ENCODE measurements at regions not wholly inside any gene's neighbourhood (a gene's known extent, or its start where the extent isn't known, plus 50 kb on each side); places are given as distances from the start of the nearest gene placed in this dataset.

- Mint-ChIP-seq H3K27ac (no peak overlapping the region), H3K27me3 (peaks cover 0 to 7% of the 10 kb centered on the region in 2 donors), H3K4me3 (no peak overlapping the region), H3K9me3 (no peaks in the 10 kb centered on the region), H3K36me3 (no peaks in the 10 kb centered on the region), H3K4me1 (peaks cover 3 to 4% (median 3%) of the 10 kb centered on the region in 3 donors)
- H3K36me3 ChIP-seq (ENCODE audit: insufficient read depth, low read length), result no peaks in the 10 kb centered on the region
- H3K4me3 ChIP-seq (ENCODE audit: low read length), result no peak overlapping the region
- no peak overlapping the region for H3K27ac ChIP-seq (ENCODE audit: low read depth, low read length)
- H3K4me1 ChIP-seq (ENCODE audit: insufficient read depth, low read length), result peaks cover 7% of the 10 kb centered on the region
- no peaks in the 10 kb centered on the region for H3K27me3 ChIP-seq (ENCODE audit: insufficient read depth, low read length, poor library complexity, severe bottlenecking)
- no peak for DNase-seq
- POLR2A ChIA-PET, result interaction anchor here (0.5 kb wide), 1 partner anchor 725 kb away, joined by 3 read pairs; no protein-coding TSS in a partner anchor
- H3K9me3 ChIP-seq (ENCODE audit: low read length), result no peaks in the 10 kb centered on the region
- CTCF ChIA-PET, result interaction anchor here (1.2 kb wide), 1 partner anchor 9 kb away, joined by 4 read pairs; no protein-coding TSS in a partner anchor
Measured at GRCh38 chr1:234538930-234539649, 60.1 kb upstream of the TARBP1 start.

GRCh38 chr1:234538062-234538731, 59.2 kb upstream of the TARBP1 start:
- Histone ChIP-seq H3K36me3 (ENCODE audit: insufficient read depth, low read length) (no peaks in the 10 kb centered on the region), H3K27ac (ENCODE audit: low read depth, low read length) (no peak overlapping the region), H3K27me3 (ENCODE audit: insufficient read depth, low read length, poor library complexity, severe bottlenecking) (no peaks in the 10 kb centered on the region), H3K4me1 (ENCODE audit: insufficient read depth, low read length) (no peaks in the 10 kb centered on the region), H3K9me3 (ENCODE audit: low read length) (no peaks in the 10 kb centered on the region), H3K4me3 (ENCODE audit: low read length) (no peak overlapping the region)
- H3K4me3 Mint-ChIP-seq, result no peak overlapping the region
- peaks cover 0 to 7% of the 10 kb centered on the region in 2 donors for H3K27me3 Mint-ChIP-seq
- DNase-seq, result no peak
- CTCF ChIA-PET, result no interaction called here
- no peaks in the 10 kb centered on the region for H3K36me3 Mint-ChIP-seq
- H3K4me1 Mint-ChIP-seq, result no peaks in the 10 kb centered on the region
- no peak overlapping the region for H3K27ac Mint-ChIP-seq
- POLR2A ChIA-PET, result interaction anchor here (0.5 kb wide), 1 partner anchor 726 kb away, joined by 3 read pairs; no protein-coding TSS in a partner anchor
- H3K9me3 Mint-ChIP-seq, result no peaks in the 10 kb centered on the region

- H3K9me3 Mint-ChIP-seq, result no peaks in the 10 kb centered on the region
- POLR2A ChIA-PET, result no interaction called here
Measured at GRCh38 chr1:234537236-234537635, 58.3 kb upstream of the TARBP1 start.

GRCh38 chr1:234536741-234537140, 57.8 kb upstream of the TARBP1 start:
- H3K27me3 ChIP-seq (ENCODE audit: insufficient read depth, low read length, poor library complexity, severe bottlenecking), result no peaks in the 10 kb centered on the region
- H3K27ac ChIP-seq (ENCODE audit: low read depth, low read length), result no peak overlapping the region
- Mint-ChIP-seq H3K4me3 (no peak overlapping the region), H3K9me3 (no peaks in the 10 kb centered on the region), H3K27ac (no peak overlapping the region), H3K4me1 (no peaks in the 10 kb centered on the region), H3K36me3 (no peaks in the 10 kb centered on the region), H3K27me3 (peaks cover 0 to 7% of the 10 kb centered on the region in 2 donors)
- CTCF ChIA-PET, result no interaction called here
- POLR2A ChIA-PET, result no interaction called here
- no peak overlapping the region for H3K4me3 ChIP-seq (ENCODE audit: low read length)
- H3K9me3 ChIP-seq (ENCODE audit: low read length), result no peaks in the 10 kb centered on the region
- no peaks in the 10 kb centered on the region for H3K36me3 ChIP-seq (ENCODE audit: insufficient read depth, low read length)
- H3K4me1 ChIP-seq (ENCODE audit: insufficient read depth, low read length), result no peaks in the 10 kb centered on the region
- DNase-seq, result no peak

More at GRCh38 chr1:234537236-234537635, 58.3 kb upstream of the TARBP1 start:
- Mint-ChIP-seq H3K36me3 (no peaks in the 10 kb centered on the region), H3K27me3 (peaks cover 0 to 7% of the 10 kb centered on the region in 2 donors), H3K4me1 (no peaks in the 10 kb centered on the region), H3K27ac (peak overlapping the region in 1 of 8 donors; percentile 49), H3K4me3 (no peak overlapping the region)
- no peak for DNase-seq
- Histone ChIP-seq H3K27ac (ENCODE audit: low read depth, low read length) (no peak overlapping the region), H3K27me3 (ENCODE audit: insufficient read depth, low read length, poor library complexity, severe bottlenecking) (no peaks in the 10 kb centered on the region), H3K4me3 (ENCODE audit: low read length) (no peak overlapping the region), H3K4me1 (ENCODE audit: insufficient read depth, low read length) (no peaks in the 10 kb centered on the region), H3K36me3 (ENCODE audit: insufficient read depth, low read length) (no peaks in the 10 kb centered on the region), H3K9me3 (ENCODE audit: low read length) (no peaks in the 10 kb centered on the region)
- CTCF ChIA-PET, result no interaction called here

- Histone ChIP-seq H3K9me3 (ENCODE audit: low read length) (no peaks in the 10 kb centered on the region), H3K36me3 (ENCODE audit: insufficient read depth, low read length) (no peaks in the 10 kb centered on the region), H3K4me1 (ENCODE audit: insufficient read depth, low read length) (no peaks in the 10 kb centered on the region), H3K4me3 (ENCODE audit: low read length) (no peak overlapping the region), H3K27ac (ENCODE audit: low read depth, low read length) (no peak overlapping the region), H3K27me3 (ENCODE audit: insufficient read depth, low read length, poor library complexity, severe bottlenecking) (no peaks in the 10 kb centered on the region)
- Mint-ChIP-seq H3K4me3 (no peak overlapping the region), H3K36me3 (no peaks in the 10 kb centered on the region), H3K27ac (no peak overlapping the region), H3K9me3 (no peaks in the 10 kb centered on the region), H3K4me1 (no peaks in the 10 kb centered on the region), H3K27me3 (peaks cover 0 to 7% of the 10 kb centered on the region in 2 donors)
- CTCF ChIA-PET, result no interaction called here
- no peak for DNase-seq
- POLR2A ChIA-PET, result no interaction called here
Measured at GRCh38 chr1:234535763-234536515, 57.0 kb upstream of the TARBP1 start.

GRCh38 chr1:234535218-234535617, 56.2 kb upstream of the TARBP1 start:
- no peaks in the 10 kb centered on the region for H3K4me1 Mint-ChIP-seq
- H3K27ac ChIP-seq (ENCODE audit: low read depth, low read length), result no peak overlapping the region
- no peaks in the 10 kb centered on the region for H3K4me1 ChIP-seq (ENCODE audit: insufficient read depth, low read length)
- H3K27me3 Mint-ChIP-seq, result peaks cover 3 to 6% of the 10 kb centered on the region in 2 donors
- H3K36me3 ChIP-seq (ENCODE audit: insufficient read depth, low read length), result no peaks in the 10 kb centered on the region
- H3K9me3 Mint-ChIP-seq, result no peaks in the 10 kb centered on the region
- CTCF ChIA-PET, result no interaction called here
- no peak overlapping the region for H3K4me3 ChIP-seq (ENCODE audit: low read length)
- no peaks in the 10 kb centered on the region for H3K9me3 ChIP-seq (ENCODE audit: low read length)
- POLR2A ChIA-PET, result no interaction called here
- no peak overlapping the region for H3K4me3 Mint-ChIP-seq
- no peak overlapping the region for H3K27ac Mint-ChIP-seq
- DNase-seq, result no peak
- H3K27me3 ChIP-seq (ENCODE audit: insufficient read depth, low read length, poor library complexity, severe bottlenecking), result no peaks in the 10 kb centered on the region
- H3K36me3 Mint-ChIP-seq, result no peaks in the 10 kb centered on the region

- Histone ChIP-seq H3K36me3 (ENCODE audit: insufficient read depth, low read length) (no peaks in the 10 kb centered on the region), H3K27ac (ENCODE audit: low read depth, low read length) (no peak overlapping the region), H3K4me1 (ENCODE audit: insufficient read depth, low read length) (no peaks in the 10 kb centered on the region), H3K4me3 (ENCODE audit: low read length) (no peak overlapping the region), H3K9me3 (ENCODE audit: low read length) (no peaks in the 10 kb centered on the region), H3K27me3 (ENCODE audit: insufficient read depth, low read length, poor library complexity, severe bottlenecking) (peaks cover under 1% of the 10 kb centered on the region)
- no peak for DNase-seq
- Mint-ChIP-seq H3K27ac (no peak overlapping the region), H3K4me3 (no peak overlapping the region), H3K4me1 (peaks cover 0 to 4% (median 1%) of the 10 kb centered on the region in 3 donors), H3K9me3 (no peaks in the 10 kb centered on the region), H3K27me3 (peaks cover 4 to 6% of the 10 kb centered on the region in 2 donors), H3K36me3 (no peaks in the 10 kb centered on the region)
- ChIA-PET CTCF (no interaction called here), POLR2A (no interaction called here)
Measured at GRCh38 chr1:234533975-234534876, 55.2 kb upstream of the TARBP1 start.
